GM19099 (cell line): ENCODE measurements at regions not wholly inside any gene's neighbourhood (a gene's known extent, or its start where the extent isn't known, plus 50 kb on each side); places are given as distances from the start of the nearest gene placed in this dataset.

ENCODE experiments used
- POLR2A ChIP-seq: IDR thresholded peaks from 3 replicates; pipeline ENCODE4 v1.6.1; 2011; ENCODE audit warnings: low read depth; ENCODE audit not compliant: insufficient read length; ENCODE audit errors: extremely low read depth

DNA sequence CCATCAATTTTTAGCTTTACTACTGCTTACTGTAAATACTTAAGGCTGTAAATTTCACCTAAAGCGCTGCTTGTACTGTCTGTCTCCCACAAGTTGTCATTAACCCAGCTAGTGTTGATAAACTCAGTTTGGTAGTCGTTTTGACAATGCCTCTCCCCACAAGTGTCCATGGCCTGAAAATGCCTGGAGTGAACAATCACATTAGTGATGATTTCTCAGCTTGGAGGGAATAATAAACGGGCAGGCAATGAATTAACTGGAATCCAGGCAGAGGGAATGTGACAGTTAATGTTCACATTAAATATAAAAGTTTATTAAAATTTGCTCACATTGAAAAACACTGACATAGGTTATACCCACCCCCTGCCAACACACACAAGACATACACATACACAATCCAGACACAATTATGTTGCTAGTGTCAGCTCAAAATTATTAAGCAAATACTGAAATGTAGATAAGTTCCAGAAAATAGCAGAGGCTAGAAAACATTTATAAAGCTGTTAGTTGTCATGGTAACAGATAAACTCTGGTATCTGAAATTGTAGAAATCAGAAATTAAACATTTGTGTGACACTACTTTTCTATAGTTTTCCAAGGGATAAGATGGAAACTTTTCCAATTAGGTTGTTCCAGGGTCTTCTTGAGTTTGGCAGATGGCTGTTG is 341.9 kb downstream of the DIRAS2 start:
- no peak for TF ChIP-seq POLR2A

DNA sequence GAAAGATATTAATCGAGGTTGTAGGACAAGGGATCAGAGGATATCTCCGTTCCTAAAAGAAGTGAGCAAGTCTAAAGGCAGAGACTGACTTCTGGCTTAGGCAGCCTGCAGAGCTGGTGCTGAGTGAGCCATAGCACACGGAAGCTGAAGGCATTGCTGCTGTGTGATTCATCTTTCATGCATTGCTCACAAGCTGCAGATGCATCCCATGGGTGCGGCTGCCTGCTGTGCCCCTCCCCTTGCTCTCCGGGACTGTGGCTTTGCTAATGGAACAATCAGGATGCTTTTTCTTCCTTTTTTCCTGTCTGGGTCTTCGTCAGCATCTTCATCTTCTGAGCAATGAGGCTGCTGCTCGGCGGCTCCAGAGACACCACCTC is 341.4 kb downstream of the DIRAS2 start:
- no peak for TF ChIP-seq POLR2A

DNA sequence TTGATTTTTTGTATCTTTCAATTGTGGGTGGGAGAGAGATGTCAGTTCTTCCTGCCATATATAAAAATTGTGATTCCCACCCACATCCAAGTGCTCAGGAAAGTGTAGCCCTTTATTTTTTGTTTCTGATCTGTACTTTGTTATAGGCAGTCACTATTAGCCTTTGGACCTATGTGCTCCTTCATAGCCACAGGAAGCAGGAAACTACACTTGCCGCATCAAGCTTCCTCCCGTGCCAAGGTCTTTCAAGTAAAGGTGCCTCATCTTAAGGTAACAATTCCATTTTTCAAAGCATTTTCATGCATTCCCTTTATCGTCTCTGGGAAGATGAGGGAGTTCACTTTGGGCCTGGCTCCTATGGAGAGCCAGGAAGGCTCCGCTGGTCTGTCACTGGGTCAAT is 339.0 kb downstream of the DIRAS2 start:
- TF ChIP-seq POLR2A: no peak

DNA sequence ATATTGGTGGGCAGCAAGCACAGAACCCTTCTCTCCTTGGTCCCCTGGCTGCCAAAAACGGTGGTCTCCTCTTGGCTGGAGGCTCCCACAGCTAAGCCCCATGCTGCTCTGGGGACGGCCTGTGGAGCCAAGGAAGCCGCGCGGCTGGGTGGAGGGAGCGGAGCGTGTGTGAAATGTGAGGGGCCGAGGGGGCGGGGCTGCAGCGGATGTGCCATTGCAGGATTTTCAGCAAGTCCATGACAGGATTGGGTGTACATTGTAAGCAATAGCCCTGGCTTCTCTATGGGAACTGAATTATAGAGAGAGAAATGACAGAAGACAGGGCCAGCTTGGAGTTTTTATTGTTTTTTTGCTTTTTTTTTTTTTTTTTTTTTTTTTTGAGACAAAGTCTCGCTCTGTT is 336.5 kb downstream of the DIRAS2 start:
- no peak for TF ChIP-seq POLR2A

DNA sequence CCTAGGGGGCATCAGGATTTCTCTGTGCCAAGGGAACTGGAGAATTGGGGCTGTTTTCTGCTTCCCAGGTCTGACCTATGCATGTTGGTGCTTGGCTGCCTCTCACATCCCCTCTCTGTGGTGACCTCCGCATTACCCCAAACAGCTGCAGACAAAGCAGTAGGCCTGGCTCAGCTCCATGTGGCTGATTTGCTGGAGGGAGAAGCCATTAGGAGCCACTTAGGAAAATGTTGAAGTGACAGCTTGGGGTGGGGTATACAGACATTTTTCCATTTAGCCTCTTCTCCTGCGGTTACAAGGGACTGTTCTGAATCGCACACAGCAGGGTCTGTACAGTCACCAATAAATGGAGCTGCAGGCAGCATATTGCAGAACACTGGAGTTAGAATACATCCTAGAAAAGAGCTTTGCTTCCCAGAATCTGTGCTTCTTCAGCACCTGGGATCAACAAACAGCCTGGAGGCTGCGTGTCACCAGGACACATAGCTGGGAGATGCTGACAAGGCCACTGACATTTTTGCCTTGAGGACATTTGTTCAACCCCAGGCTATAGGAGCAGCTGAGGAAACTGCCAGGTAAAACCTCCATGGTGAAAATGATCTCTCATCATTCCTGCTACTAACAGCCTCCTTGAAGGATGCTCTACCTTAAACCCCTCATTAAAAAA is 335.3 kb downstream of the DIRAS2 start:
- no peak for TF ChIP-seq POLR2A

DNA sequence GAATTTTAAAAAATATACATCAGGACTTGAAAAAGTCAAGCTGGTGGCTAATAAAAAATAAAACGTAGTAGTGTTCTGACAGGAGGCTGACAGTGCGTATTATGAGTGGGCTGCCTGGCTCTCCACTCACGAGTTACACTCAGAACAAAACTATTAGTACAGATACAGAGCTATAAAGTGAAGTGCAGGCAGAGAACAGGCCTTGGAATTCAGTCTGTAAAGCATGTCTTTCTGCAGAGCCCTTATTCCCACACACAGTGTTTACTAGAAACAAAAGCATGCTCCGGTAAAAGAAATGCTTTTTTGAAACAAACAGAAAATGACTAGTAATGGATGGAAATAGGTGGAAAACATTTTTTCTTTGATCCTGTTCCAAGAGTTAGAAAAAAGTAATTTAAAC is 334.7 kb downstream of the DIRAS2 start:
- TF ChIP-seq POLR2A: no peak

DNA sequence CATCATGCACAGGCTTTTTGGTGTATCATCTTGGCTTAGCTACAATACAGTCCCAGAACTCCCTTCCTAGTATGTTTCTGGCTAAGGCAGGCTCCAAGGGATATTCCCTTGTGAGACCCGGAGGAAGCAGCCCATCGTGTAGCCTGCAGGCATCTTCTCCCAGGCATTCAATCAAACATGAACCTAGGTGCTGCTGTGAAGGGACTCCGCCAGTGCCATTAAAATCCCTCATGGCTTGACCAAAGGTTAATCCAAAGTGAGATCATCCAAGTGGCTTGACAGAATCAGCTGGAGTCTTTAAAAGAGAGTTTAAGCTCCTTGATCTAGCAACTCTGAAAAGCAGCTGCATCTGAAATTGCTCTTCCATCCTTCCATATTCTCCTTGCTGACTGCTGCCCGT is 333.9 kb downstream of the DIRAS2 start:
- no peak for TF ChIP-seq POLR2A

DNA sequence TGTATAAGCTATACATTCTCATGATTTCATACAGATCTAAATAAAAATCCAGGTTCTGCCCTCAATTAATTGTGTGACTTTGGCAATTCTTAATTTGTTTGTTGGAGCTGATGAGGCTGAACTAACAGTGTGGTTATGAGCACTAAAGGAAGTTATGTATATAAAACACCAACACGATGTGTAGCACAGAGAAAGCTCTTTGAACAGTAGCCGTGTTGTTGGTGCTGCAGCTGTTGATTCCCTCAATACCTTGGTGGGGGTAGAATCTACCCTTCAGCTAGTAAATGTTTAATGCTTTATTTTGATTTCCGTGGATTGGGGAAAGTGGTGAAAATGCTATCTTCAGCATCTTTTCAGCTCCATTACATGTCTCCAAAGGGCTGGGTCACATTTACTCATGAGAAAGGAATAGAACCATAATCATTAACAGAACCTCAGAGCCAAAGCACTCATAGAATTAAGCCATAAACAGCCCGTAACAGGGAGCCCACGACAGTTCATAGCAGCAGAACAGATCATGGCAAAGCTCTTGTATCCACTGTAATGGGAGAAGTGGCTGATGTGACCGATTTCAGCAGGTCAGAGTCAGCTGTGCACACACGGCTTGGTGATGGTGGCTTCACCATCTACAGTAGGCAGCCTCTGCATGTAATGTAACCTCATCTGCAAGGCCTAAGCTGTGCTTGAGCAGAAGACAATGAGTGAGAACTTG is 332.7 kb downstream of the DIRAS2 start:
- no peak for TF ChIP-seq POLR2A

DNA sequence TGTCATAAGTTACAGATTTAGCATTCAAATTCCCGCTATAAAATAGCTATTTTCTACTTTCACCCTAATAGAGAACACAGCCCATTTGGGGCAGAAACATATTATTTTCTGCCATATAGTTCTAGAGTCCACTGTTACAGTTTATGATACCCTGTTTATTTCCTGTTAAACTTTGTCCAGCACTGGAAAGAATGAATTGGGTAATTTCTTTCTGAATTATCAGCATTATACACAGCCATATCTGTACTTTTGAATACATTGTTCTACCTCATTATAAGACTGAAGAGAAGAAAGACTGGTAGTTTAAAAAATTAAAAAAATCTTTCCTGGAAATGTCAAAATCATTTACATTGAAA is 332.1 kb downstream of the DIRAS2 start:
- no peak for TF ChIP-seq POLR2A

DNA sequence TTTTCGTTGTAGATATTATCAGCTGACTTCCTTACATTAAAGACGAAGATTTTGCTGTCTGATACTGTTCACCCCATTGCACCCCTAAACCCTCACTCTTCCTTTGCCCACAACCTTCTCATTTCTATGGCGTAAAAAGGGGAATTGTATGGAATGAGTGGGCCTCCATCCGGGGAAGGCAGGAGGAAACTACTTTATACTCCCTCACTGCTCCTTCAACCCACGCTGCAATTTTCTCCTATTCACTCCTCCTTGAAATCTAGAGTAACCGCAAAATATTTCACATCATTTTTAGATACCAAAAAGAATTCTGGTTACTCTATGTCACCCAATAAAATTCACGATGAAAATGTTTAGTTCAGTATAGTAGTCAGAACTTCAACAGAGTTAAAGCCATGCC is 330.8 kb downstream of the DIRAS2 start:
- no peak for TF ChIP-seq POLR2A

DNA sequence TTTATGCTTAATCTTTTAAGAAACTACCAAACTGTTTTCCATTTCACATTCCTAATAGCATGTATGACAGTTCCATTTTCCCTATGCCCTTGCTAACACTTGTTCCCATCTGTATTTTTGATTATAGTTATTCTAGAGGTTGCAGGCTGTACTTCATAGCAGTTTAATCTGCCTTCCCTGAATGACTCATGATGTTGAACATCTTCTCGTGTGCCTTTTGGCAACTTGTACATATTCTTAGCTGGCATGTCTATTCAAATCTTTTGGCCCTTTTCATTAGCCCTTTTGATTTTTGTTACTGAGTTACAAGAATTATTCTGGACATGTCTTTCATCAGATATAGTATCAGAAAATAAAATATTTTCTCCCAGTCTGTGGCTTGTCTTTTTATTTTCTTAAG is 320.3 kb downstream of the DIRAS2 start:
- no peak for TF ChIP-seq POLR2A

DNA sequence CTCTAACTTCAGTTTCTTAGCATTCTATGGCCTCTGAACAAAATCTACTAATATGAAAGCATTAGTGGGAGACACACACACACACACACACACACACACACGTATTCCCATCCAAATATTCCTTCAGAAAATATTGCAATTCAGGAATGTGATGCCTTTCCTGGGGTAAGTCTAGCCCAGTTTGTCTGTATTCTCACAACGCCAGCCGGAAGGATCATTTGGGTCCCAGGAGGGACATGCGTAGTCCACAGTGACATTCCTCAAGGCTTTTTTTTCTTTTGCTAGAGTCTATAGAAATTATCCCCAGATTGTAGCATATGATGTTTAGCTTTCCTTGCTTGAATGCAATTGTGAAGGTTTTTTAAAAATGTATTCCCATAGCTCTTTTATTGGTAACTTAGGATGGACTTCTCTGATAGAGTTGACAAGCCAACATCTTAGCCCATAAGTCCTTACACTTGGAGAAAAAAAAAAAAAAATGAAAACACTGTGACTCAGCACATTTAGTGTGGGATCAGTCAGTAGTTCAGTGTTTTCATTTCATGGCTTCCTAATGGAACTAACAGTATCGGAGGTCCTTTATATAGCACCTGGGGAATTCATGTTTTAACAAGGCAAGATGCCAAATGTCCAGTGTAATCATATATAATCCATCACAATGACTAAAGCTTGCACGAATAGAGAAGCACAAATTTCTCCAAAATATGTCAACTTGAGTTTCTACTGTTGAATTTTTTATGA is 316.5 kb downstream of the DIRAS2 start:
- TF ChIP-seq POLR2A: no peak

DNA sequence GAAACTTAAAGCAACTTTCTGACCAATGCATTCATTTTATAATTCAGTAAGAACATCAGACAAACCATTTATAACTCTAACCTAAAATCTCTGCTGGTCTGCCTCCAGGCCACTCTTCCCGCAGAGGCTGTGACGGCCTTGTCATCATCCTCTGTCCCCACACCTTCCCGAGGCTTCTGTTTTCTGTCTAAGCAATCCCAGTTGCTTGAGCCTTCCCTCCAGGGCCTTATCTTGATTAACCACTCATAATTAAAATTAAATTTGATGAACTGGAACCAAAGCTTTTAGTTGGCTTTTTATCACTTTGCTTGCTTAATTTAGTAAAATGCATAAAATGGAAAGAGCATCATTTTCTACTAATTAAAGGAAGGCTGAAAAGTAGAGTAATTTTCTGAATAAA is 312.4 kb downstream of the DIRAS2 start:
- no peak for TF ChIP-seq POLR2A

DNA sequence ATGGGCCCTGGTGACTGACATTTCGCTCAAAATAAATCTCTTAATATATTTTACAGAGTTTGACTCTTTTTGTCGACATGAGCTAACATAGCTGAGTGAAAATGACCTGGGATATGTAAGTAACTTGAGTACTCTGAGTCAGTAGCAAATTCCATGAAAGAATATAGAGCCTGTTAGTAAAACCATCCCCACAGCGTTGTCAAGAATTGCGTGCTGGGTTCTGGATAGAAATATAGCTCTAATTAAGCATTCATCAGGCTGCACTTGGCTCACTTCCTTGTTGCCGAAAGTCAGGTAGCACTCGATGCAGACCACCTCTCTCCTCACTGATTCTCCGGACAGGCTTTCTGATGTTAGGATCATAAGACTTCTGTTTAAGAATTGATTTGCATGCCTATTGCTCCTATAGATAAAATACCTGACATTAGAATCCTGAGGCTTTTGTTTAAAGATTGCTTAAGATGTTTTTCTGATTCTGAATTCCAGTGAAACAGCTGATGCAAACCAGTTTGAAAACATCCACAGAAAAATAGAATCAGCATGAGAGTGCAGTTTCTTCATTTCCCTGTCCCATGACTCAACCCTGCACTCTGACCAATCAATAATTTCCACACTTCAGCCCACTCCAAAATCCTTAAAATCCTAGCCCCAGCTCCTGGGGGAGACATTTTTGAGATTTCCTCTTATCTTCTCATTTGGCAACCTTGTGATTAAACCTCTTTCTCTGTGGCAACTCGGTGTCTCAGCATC is 310.6 kb downstream of the DIRAS2 start:
- TF ChIP-seq POLR2A: no peak

DNA sequence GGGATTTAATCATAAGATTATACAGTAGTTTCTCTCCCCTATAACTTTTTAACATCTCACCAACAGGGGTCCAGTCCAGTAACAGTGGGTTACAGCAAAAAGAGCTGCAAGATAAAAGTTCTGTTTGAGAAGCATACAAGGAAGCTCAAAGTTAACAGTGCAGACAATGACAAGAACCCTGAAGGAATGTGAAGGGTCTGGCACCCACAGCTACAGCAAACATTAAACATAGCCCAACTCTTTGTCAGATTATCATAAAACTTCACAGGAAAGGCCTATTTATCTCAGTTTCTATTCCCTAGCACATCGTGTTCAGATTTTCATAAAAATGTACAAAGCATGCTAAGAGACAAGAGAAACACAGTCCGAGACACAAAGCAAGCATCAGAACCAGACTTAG is 309.4 kb downstream of the DIRAS2 start:
- no peak for TF ChIP-seq POLR2A
